Anterior cingulate cortex (tissue), 58 donors: ENCODE measurements at regions not wholly inside any gene's neighbourhood (a gene's known extent, or its start where the extent isn't known, plus 50 kb on each side); places are given as distances from the start of the nearest gene placed in this dataset.
"Not testable (repeated sequence)": the region's sequence is repeated elsewhere in the genome, so short reads cannot be mapped to it uniquely, and the experiment has no call there.

Experiments
- DNase-seq, 58 donors: peaks; one replicate each; lab custom pipeline; 2025; lab: John Stamatoyannopoulos, UW

DNA sequence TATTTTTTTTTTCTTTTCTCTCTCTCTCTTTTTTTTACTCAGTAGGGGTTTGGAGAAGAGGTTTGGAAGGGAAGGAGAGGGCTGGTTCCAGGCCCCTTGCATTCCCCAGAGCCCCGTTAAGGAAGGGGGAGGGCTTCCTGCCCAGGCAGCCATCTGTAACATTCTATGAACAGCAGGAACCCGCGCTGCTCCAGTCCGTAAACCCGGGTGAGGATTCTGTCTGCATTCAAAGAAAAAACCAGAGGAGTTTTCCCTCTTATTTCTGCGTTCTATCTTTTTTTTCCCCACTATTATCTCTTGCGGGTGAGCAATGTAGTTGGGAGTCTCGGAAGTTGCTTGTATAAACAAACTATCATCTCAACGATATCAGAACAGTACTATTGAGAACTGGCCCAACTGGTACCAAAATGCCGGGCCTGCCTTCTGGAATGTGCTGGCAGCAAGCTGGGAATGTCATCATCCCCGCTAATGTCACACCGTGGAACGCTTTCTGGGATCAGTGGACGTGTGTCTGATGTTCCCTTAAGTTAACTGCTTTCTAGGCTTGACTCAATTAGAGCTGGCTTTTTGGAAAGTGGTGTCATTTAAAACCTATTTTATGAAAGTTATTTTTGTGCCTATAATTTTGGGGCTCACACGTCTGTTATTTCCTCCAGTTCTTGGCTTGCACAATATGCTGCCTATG is 153.1 kb upstream of the MEOX2 start:
- peak in 1 of 58 donors; percentile 1 for DNase-seq

DNA sequence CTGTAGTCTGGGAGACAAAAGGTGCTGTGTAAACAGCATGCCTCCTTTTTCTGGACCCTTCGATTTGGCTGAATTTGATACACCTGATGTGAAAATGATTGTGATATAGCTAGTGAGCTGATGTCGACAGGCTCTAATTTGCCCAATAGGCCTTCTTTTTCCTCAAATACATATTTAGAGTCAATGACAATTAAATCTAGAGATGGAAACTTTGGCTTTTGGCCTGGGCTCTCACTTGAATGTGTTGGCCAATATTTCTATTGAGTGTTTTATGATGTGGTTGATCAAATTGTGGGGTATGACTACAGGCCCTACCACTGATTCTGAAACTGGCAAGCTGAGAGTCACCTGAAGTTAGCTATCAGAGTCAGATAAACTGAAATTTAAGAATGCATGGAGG is 151.8 kb upstream of the MEOX2 start:
- DNase-seq, result no peak

DNA sequence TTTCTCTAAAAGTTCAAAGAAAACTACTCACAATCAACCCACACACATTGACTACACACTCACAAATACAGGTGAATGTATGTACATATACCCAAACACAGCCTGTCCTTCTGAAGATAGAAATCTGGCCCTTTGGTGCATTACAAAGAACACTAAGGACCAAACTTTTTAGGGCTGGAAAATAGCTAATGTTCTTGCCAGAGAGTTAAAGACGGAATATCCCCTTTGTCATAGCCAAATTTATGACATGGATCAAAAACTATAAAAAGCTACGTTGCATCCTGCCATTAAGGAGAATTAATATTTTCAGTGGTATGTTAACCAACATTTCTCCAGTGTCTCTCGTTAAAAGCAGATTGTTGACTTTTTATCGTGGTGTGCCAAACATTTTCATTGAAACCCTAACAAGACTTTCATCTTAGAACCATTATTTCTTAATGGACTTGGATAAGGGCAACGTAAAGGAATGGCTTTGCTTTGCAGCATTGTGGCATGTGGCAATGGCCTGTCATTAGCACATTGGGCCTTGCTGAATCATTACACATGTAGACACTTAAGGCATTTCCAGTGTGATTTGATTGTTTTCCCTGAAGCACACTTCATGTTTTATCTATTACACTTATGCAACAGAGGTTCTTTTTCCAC is 150.9 kb upstream of the MEOX2 start:
- DNase-seq, result no peak

DNA sequence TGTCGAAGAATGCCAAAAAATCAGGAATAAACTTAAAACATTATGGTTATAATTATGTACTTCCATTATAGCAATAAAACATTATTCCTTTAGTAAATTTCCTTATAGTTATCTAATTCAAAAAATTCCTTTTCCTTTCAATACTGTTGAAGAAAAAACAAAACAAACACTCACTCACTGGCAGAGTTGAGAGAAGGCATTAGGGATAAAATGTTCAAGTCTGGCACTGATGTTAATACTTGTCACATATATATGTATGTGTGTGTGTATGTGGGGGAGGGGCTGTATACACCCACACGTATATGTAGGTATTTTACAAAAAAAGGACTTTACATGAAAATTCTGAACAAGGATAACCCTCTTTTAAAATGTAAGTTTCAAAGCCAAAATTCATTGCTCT is 150.2 kb upstream of the MEOX2 start:
- DNase-seq, result no peak

DNA sequence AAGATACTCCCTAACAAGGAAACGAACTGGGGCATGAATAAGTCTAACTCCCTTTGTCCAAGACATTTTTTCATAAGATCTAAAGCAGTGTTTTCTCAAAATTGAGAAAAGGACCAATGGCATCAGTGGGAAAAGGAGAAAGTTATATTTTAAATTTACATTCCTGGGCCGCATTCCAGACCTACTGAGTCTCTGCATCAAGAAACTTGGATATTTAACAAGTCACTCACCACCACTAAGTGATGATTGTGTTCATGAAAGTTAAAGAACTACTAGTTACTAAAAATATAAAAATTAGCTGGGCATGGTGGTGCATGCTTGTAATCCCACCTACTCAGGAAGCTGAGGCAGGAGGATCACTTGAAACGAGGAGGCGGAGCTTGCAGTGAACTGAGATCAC is 149.6 kb upstream of the MEOX2 start:
- no peak for DNase-seq

DNA sequence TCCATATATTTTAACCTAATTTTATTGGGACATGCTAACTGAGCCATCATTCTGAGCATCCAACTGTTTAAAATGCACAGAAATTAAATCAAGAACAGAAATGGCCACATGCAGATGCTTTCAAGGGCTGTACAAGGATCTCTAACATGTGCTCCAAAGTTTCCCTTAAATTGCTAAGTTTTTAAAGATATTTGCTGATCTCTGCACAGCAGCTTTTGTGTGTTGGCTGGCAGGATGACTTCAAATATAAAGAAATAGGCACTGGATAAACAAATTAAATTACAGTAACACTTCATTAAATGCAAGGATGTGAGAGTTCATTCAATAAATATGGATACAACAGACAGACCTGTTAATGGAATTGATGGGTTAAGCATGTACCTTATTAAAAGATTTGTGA is 148.0 kb upstream of the MEOX2 start:
- DNase-seq, result no peak

DNA sequence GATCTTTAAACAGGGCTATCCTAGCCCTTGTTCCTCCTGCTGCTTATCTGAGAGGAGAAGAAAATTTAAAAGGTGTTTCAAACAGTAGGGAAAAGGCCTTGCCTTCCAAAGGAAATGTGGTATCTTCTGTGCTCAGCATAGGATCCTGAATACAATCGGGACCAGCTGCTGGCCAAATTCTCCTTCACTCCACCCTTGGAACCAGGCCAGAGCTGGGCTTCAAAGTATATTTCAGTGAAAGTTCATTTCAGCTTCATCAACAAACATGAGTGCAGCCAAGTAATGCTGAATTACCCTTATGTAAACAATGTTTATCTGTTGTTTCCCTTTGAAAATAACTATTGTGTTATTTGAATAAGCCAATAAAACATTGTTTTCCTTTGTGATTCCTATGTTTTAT is 146.5 kb upstream of the MEOX2 start:
- DNase-seq, result no peak

DNA sequence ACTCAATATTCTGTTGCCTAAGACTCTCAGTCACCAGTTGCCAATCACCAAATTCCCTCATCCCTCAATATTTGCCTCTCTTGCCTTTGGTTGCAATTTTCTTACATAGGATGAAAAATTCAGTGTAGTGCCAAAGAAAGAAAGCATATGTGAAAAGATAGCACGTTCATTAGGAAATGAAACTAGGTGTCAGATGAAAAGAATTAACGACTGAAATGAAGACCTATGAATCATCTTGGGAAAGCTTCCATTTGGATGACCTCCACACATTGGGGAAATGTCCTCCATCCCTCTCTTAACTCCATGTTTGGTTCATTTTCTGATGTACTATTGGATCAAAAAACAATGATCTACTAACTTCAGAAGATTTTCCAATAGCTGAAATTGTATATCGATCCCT is 145.1 kb upstream of the MEOX2 start:
- no peak for DNase-seq

DNA sequence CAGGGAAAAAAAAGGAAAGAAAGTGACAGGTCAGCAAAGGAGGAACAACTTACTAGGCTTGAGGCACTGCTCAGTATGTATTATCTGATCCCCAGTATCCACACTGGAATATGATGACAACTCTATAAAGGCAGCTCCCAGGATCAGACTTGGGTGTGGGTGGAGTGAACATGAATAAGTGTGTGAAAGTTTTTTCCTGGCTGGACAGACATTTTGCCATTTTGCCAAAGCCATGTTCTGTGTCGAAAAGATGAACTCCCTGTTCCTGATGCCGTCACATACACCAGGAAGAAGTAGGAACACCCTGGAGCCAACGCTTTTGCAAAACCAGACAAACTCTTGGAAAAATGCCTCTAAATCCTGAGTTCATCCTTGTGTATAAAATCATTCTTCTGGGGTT is 143.2 kb upstream of the MEOX2 start:
- no peak for DNase-seq

DNA sequence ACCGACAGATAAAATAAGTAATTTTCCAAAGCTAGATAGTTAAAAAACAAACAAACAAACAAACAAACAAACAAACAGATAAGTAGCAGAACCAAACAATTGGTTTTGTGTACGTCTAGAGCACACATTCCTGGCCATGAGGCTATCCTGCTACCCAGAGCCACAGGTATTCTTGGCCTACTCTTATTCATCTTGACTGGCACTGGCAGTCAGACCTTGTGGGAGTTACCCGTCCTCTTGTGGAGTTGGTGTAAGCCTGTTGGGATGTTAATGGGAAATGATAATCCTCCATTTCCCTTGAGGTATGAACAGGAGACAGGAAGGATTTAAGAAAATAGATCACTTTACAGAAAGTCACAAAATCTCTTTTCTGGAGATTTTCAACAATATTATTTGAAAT is 142.4 kb upstream of the MEOX2 start:
- no peak for DNase-seq

DNA sequence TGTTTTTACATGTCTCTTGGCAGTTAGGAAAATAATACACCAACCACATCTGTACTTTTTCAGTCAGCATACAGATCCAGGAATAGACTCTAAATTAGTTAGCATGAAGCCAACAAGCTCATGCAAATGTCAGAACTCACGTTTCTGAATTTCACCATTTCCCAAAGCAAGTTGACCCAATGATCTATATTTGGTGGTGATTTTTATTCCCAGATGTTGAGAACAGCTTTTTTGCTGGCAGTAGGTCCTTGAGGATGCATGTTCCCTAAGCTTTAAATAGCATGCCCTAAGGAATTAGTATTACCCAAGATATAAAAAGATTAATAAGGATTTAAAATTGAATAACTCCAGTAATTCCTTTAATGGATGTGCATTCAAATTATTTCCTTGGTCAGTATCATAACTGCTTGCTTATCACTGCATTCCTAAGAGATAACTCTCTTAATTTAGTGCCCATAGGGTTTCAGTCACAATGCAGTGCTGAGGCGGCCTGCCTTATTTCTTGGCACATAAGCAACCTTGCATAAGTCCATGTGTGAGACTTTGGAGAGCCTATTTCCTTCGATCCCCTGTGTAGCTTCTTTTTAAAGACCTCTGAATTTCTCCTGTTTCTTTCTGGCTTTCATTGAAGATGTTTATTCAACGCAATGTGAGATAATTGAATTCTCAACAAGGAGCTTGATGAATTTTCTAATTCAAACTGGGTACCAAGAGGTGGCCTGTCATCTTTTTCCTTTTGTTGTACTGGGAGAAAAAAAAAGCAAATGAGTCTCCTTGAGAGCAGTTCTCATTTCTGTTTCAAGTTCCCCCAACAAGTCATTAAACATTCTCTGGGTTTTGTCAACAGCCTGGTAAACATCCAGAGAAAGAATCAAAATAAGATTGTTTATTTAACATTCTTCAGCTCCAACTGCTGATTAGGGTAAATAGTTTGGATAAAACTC is 135.3 kb upstream of the MEOX2 start:
- no peak for DNase-seq

DNA sequence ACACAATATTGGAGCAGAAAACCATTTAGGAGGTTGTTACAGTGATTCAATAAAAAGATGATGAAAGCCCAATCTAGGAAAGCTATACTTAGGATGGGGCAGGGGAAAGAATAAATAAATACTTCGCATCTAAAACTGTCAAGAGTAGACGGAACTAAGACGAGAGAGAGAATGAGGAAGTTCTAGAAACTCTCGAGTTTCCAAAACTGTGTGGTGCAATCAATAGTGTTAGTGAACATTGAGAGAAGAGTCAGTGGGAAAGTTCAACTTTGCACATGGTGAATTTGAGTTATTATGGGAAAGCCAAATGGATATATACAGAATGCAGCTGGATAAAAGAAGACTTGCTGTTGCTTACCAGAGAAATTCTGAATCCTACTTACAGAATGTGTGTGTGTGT is 133.8 kb upstream of the MEOX2 start:
- DNase-seq, result no peak

DNA sequence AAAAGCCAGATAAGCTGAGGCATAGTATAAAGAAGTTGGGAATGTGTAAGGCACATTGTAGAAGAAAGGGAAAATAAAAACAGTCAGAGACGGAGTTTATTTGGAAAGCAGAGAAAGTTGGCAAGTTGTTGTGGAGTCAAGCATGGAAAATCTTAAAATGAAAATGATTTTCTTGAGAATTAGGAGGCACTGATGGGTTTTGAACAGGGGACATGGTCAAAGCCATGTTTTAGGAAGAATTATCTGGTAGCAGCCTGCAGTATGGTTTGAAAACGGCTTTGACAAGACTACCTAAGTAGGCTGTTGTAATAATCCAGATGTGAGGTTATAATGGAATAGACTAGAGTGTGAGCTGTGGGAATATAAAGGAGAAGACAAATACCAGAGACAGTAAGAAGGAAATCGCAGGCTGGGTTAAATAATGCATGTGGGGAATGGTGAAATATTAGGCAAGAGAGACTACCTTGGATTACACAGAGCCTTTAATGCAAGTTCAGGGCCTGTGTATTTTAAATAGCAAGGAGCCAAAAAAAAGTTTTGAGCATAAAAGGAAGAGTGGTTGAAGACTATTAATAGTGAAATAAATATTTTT is 130.4 kb upstream of the MEOX2 start:
- DNase-seq, result no peak

DNA sequence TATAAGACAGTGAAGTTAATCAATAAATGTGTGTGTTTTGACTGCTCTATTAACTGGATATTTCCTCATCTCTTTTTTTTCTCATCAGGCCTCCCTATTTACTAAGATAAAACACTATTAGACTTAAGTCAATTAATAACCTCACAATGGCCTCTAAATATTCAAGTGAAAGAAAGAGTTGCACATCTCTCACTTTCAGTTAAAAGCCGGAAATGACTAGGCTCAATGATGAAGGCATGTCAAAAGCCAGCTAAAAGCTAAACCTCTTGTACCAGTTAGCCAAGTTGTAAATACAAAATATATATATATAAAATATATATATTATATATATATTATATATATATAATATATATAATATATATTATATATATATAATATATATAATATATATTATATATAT is 127.0 kb upstream of the MEOX2 start:
- DNase-seq, result no peak

DNA sequence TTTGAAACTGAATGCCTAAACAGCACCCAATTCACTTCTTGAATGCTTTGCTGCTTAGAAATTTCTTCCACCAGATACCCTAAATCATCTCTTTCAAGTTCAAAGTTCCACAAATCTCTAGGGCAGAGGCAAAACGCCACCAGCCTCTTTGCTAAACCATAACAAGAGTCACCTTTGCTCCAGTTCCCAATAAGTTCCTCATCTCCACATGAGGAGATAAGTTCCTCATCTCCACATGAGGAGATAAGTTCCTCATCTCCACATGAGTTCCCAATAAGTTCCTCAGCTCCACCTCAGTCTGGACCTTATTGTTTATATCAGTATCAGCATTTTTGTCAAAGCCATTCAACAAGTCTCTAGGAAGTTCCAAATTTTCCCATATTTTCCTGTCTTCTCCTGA is 123.9 kb upstream of the MEOX2 start:
- not testable (repeated sequence) for DNase-seq

DNA sequence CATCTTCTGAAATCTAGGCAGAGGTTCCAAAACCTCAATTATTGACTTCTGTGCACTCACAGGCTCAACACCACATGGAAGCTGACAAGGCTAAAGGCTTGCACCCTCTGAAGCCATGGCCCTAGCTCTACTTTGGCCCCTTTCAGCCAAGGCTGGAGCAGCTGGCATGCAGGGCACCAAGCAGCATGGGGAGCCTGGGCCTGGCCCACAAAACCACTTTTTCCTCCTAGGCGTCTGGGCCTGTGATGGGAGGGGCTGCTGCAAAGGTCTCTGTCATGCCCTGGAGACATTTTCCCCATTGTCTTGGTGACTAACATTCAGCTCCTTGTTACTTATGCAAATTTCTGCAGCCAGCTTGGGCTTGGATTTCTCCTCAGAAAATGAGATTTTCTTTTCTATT is 123.5 kb upstream of the MEOX2 start:
- not testable (repeated sequence) for DNase-seq

DNA sequence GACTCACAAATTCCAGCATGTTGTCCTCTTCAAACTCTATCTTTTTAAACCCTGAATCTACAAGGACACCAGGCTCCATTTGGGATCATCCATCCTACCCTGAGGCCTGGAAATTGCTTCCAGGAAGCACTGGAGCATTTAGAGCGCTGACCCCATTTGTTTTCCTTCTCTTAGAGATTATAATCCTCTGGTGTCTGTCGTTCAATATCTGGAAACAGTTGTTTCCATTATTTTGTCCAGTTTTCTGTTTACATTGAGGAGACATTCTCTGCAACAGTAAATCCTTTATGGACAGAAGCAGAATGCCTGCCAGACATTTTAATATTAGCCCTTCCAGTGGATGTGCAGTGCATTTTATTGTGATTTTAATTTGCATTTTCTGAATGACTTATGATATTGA is 119.4 kb upstream of the MEOX2 start:
- DNase-seq, result no peak

DNA sequence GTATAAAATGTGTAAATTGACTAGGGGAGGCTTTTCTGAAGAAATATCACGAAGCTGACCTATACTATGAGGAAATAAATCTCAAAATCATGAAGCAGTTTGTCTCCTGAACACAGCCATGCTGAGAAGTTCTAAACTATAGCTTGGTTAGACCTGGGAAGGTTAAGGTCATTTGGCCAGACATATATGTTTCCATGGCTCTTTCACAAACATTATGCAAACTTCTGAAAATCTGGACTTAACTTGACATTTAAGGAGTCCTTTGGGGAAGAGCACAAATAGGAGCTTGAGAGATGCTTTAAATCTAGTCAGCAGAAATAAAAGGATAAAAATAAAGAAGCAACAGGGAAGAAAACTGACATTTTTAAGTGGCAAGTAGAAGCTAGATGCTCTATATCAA is 115.9 kb upstream of the MEOX2 start:
- no peak for DNase-seq

DNA sequence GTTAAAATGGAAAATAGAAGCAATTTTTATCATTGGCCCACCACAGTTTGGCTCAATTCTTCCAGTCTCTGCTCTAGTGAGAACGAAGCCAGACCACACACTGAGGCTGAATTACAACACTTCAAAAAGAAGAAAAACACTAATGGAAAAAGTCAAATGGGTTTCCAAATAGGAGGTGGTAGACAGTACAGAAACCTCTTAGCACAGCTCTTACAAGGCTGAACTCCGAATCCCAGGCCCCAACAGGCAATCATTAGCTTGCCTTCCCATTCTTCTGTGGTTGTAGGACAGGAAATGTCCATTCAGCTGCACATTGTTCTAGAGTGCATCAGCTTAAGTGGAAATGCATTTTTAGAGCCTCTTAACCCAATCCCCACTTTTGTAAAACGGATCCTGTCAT is 115.1 kb upstream of the MEOX2 start:
- DNase-seq, result no peak

DNA sequence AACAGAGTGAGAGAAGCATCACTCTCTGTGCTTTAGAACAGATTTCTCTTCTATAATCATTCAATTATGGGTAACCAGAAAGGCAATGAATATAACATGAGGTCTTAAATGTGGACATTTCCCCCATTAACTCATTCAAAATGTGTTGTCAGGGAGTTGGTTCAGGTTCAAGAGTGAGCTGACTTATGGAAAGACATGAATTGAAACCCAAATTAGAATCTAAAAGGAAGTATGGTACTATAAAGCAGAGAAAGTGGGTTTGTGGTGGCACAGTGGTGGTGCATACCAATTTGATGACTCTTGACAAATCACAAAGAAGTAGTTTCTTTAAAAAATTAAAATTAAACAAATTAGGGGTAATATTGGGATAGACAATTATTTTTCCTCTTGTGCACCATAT is 114.6 kb upstream of the MEOX2 start:
- DNase-seq, result no peak

DNA sequence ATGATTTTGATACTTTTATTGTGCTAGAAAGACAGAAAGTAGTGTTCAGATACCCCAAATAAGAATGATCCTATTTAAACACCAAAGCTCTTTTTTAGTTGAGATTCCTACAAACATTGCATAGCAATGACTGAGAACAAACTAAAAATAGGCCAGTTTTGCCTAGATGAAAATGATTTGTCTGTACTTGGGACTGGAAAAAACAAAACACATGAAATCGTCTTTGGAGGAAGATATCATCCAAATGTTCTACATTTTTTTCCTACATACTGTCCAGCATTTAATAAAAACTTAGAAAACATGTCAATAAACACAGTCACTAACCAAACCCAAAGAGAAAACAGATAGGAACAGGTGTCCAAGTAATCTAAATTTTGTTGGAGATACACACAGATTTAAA is 111.6 kb upstream of the MEOX2 start:
- no peak for DNase-seq
